ENCODE measurements at regions not wholly inside any gene's neighbourhood (a gene's known extent, or its start where the extent isn't known, plus 50 kb on each side); places are given as distances from the start of the nearest gene placed in this dataset.
"Not testable (repeated sequence)": the region's sequence is repeated elsewhere in the genome, so short reads cannot be mapped to it uniquely, and the experiment has no call there.

- TF ChIP-seq, protein P1, sequence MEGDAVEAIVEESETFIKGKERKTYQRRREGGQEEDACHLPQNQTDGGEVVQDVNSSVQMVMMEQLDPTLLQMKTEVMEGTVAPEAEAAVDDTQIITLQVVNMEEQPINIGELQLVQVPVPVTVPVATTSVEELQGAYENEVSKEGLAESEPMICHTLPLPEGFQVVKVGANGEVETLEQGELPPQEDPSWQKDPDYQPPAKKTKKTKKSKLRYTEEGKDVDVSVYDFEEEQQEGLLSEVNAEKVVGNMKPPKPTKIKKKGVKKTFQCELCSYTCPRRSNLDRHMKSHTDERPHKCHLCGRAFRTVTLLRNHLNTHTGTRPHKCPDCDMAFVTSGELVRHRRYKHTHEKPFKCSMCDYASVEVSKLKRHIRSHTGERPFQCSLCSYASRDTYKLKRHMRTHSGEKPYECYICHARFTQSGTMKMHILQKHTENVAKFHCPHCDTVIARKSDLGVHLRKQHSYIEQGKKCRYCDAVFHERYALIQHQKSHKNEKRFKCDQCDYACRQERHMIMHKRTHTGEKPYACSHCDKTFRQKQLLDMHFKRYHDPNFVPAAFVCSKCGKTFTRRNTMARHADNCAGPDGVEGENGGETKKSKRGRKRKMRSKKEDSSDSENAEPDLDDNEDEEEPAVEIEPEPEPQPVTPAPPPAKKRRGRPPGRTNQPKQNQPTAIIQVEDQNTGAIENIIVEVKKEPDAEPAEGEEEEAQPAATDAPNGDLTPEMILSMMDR (IDR thresholded peaks at IDR 0.05; ENCODE audit: low read depth, low read length, poor library complexity, severe bottlenecking): no peak
- no peak for TF ChIP-seq EZH2phosphoT487 (IDR thresholded peaks at IDR 0.05; ENCODE audit: borderline replicate concordance, low read length)
These were observed 276.8 kb upstream of the GRM3 start for GRCh38 chr7:86366946-86367345.

GRCh38 chr7:86340407-86340806, 303.3 kb upstream of the GRM3 start:
- not testable (repeated sequence) for H3K9me2 ChIP-seq (replicated peaks; ENCODE audit: control insufficient read depth, low read length); H3K4me3 ChIP-seq (ENCODE audit: low read length); H3K79me2 ChIP-seq (ENCODE audit: control insufficient read depth, low read length)

More at GRCh38 chr7:86366946-86367345, 276.8 kb upstream of the GRM3 start:
- Histone ChIP-seq H3F3A (ENCODE audit: control insufficient read depth, insufficient read depth) (no peaks in the 10 kb centered on the region), H4K20me1 (ENCODE audit: control insufficient read depth, insufficient read depth, low read depth, low read length) (no peaks in the 10 kb centered on the region), H3K36me3 (ENCODE audit: control insufficient read depth, low read length) (no peaks in the 10 kb centered on the region), H3K9me3 (ENCODE audit: control insufficient read depth, insufficient read depth, low read length) (no peaks in the 10 kb centered on the region), H3K79me2 (ENCODE audit: control insufficient read depth, low read length) (no peaks in the 10 kb centered on the region), H3K27ac (ENCODE audit: low read depth, low read length) (no peak overlapping the region), H3K4me1 (ENCODE audit: control insufficient read depth, low read length) (no peaks in the 10 kb centered on the region), H3K4me3 (ENCODE audit: low read length) (no peak overlapping the region), H3K27me3 (ENCODE audit: control insufficient read depth, low read length) (no peaks in the 10 kb centered on the region), H3K9me2 (replicated peaks; ENCODE audit: control insufficient read depth, low read length) (no peaks in the 10 kb centered on the region), H3K4me2 (ENCODE audit: low read length) (no peak overlapping the region)

GRCh38 chr7:86339051-86339450, 304.7 kb upstream of the GRM3 start:
- TF ChIP-seq, protein P1 (IDR thresholded peaks at IDR 0.05; ENCODE audit: low read depth, low read length, poor library complexity, severe bottlenecking): no peak
- TF ChIP-seq EZH2phosphoT487 (IDR thresholded peaks at IDR 0.05; ENCODE audit: borderline replicate concordance, low read length): no peak
- no peaks in the 10 kb centered on the region for H3K36me3 ChIP-seq (ENCODE audit: control insufficient read depth, low read length)
- H3K27ac ChIP-seq (ENCODE audit: low read depth, low read length): no peak overlapping the region
- no peaks in the 10 kb centered on the region for H3F3A ChIP-seq (ENCODE audit: control insufficient read depth, insufficient read depth)
- H3K4me1 ChIP-seq (ENCODE audit: control insufficient read depth, low read length): no peaks in the 10 kb centered on the region
- H3K9me2 ChIP-seq (replicated peaks; ENCODE audit: control insufficient read depth, low read length): no peaks in the 10 kb centered on the region; the same call in 1 of the 2 replicates
- no peak overlapping the region for H3K4me3 ChIP-seq (ENCODE audit: low read length)
- H3K79me2 ChIP-seq (ENCODE audit: control insufficient read depth, low read length): no peaks in the 10 kb centered on the region
- no peaks in the 10 kb centered on the region for H3K27me3 ChIP-seq (ENCODE audit: control insufficient read depth, low read length)
- H3K4me2 ChIP-seq (ENCODE audit: low read length): no peak overlapping the region
- H3K9me3 ChIP-seq (ENCODE audit: control insufficient read depth, insufficient read depth, low read length): no peaks in the 10 kb centered on the region
- H4K20me1 ChIP-seq (ENCODE audit: control insufficient read depth, insufficient read depth, low read depth, low read length): no peaks in the 10 kb centered on the region

More at GRCh38 chr7:86340407-86340806, 303.3 kb upstream of the GRM3 start:
- not testable (repeated sequence) for H3K27me3 ChIP-seq (ENCODE audit: control insufficient read depth, low read length); H3K4me1 ChIP-seq (ENCODE audit: control insufficient read depth, low read length); H3K4me2 ChIP-seq (ENCODE audit: low read length); H3K9me3 ChIP-seq (ENCODE audit: control insufficient read depth, insufficient read depth, low read length); H3F3A ChIP-seq (ENCODE audit: control insufficient read depth, insufficient read depth); H4K20me1 ChIP-seq (ENCODE audit: control insufficient read depth, insufficient read depth, low read depth, low read length); H3K36me3 ChIP-seq (ENCODE audit: control insufficient read depth, low read length); H3K27ac ChIP-seq (ENCODE audit: low read depth, low read length)

DNA sequence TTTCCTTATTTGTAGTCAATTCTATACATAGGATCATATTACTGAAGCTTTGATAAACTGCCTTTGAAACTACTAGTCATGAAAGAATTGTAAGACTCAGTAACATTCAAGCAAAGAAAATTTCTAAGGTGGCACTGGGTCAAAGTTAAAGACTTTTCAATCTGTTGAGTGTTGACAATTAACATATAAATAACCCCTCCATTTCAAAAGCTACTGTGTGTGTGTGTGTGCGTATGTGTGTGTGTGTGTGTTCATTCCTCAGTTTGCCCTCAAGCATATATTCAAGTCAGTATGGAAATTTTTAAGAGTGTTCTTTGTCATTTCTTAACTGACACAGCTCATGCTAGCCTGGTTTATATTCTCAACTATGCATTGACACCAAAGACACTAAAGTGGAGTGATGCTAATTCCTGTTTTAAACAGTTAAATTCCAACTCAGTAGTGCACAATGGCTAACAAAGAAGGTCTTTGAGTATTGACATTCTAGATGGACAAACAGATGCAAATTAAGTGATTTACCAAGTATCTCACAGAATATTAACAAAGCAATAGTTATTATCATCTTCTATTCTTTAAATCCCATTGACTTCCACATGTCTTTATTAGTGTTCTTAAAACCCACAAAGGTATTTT, 314.8 kb upstream of the GRM3 start:
- TF ChIP-seq, protein P1 (IDR thresholded peaks at IDR 0.05; ENCODE audit: low read depth, low read length, poor library complexity, severe bottlenecking): no peak
- no peak for TF ChIP-seq EZH2phosphoT487 (IDR thresholded peaks at IDR 0.05; ENCODE audit: borderline replicate concordance, low read length)
- no peaks in the 10 kb centered on the region for H3K79me2 ChIP-seq (ENCODE audit: control insufficient read depth, low read length)
- H3K4me1 ChIP-seq (ENCODE audit: control insufficient read depth, low read length): no peaks in the 10 kb centered on the region
- no peaks in the 10 kb centered on the region for H4K20me1 ChIP-seq (ENCODE audit: control insufficient read depth, insufficient read depth, low read depth, low read length)
- H3F3A ChIP-seq (ENCODE audit: control insufficient read depth, insufficient read depth): no peaks in the 10 kb centered on the region
- H3K27me3 ChIP-seq (ENCODE audit: control insufficient read depth, low read length): no peaks in the 10 kb centered on the region
- no peak overlapping the region for H3K27ac ChIP-seq (ENCODE audit: low read depth, low read length)
- no peak overlapping the region for H3K4me3 ChIP-seq (ENCODE audit: low read length)
- H3K4me2 ChIP-seq (ENCODE audit: low read length): no peak overlapping the region
- no peaks in the 10 kb centered on the region for H3K36me3 ChIP-seq (ENCODE audit: control insufficient read depth, low read length)
- no peaks in the 10 kb centered on the region for H3K9me2 ChIP-seq (replicated peaks; ENCODE audit: control insufficient read depth, low read length)
- no peaks in the 10 kb centered on the region for H3K9me3 ChIP-seq (ENCODE audit: control insufficient read depth, insufficient read depth, low read length)
